AG10803 (cell line): ENCODE measurements at regions not wholly inside any gene's neighbourhood (a gene's known extent, or its start where the extent isn't known, plus 50 kb on each side); places are given as distances from the start of the nearest gene placed in this dataset.

Source experiments
- DNase-seq: peaks from one replicate; pipeline ENCODE4 v3.0.0; 2010; ENCODE audit warnings: low read depth
- H3K4me3 ChIP-seq: 2 replicates; pipeline ENCODE4 v1.5.1; 2011; ENCODE audit warnings: mild to moderate bottlenecking, low read length, control low read depth
- TF ChIP-seq, protein P1 (sequence below): conservative IDR thresholded peaks from 2 replicates; pipeline ENCODE4 v1.5.1; 2011; ENCODE audit warnings: mild to moderate bottlenecking, low read length, control low read depth, inconsistent platforms

DNA sequence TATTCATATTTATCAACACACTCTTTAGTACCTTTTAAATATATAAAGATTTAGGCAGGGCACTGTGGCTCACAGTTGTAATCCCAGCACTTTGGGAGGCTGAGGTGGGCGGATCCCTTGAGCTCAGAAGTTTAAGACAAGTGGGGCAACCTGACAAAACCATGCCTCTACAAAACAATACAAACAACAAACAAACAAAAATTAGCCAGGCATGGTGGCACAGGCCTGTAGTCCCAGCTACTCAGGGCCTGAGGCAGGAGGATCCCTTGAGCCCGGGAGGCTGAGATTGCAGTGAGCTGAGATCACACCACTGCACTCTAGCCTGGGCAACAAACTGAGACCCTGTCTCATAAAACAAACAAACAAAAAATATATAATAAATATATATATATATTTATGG, 1748.3 kb upstream of the PCDH20 start:
- TF ChIP-seq, protein P1, sequence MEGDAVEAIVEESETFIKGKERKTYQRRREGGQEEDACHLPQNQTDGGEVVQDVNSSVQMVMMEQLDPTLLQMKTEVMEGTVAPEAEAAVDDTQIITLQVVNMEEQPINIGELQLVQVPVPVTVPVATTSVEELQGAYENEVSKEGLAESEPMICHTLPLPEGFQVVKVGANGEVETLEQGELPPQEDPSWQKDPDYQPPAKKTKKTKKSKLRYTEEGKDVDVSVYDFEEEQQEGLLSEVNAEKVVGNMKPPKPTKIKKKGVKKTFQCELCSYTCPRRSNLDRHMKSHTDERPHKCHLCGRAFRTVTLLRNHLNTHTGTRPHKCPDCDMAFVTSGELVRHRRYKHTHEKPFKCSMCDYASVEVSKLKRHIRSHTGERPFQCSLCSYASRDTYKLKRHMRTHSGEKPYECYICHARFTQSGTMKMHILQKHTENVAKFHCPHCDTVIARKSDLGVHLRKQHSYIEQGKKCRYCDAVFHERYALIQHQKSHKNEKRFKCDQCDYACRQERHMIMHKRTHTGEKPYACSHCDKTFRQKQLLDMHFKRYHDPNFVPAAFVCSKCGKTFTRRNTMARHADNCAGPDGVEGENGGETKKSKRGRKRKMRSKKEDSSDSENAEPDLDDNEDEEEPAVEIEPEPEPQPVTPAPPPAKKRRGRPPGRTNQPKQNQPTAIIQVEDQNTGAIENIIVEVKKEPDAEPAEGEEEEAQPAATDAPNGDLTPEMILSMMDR = no peak
- no peak overlapping the region for H3K4me3 ChIP-seq
- DNase-seq = no peak

DNA sequence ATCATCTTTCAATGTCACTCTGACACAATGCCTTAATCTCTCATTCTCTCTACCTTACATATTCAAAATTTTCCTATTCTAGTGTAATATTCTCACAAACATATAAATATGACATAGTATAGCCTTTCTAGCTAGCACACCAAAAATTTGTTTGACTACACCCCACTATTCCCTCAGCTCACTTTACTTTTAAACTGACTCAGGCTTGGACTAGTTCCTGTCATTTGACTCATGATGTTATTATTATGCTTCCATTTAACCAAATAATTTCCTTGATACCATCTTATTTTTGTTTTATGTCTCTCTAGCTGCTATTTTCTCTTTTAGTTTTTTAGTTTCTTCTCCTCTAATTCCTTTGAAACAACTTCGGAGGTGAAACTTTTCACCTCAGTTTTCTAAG, 1745.6 kb upstream of the PCDH20 start:
- no peak for DNase-seq
- TF ChIP-seq, protein P1 = no peak
- no peak overlapping the region for H3K4me3 ChIP-seq

DNA sequence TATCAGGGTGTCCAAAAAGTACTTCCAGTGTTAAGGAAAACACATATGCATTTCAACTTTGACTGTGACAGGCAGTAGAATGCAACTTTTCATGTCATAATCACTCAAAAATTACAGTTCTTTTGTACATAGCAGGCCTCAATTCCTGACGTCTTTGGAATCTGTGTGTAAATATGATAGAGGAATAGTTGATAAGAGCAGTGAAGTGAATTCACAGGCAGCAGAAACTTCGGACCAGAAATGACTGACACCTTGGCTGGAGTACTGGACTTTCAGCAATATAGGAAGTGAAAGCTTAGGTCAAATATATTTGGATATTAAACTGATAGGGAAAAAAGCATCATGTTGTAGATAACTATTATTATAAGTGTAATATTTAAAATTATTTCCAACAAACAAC, 1741.2 kb upstream of the PCDH20 start:
- TF ChIP-seq, protein P1 = no peak
- H3K4me3 ChIP-seq = no peak overlapping the region
- DNase-seq = no peak

DNA sequence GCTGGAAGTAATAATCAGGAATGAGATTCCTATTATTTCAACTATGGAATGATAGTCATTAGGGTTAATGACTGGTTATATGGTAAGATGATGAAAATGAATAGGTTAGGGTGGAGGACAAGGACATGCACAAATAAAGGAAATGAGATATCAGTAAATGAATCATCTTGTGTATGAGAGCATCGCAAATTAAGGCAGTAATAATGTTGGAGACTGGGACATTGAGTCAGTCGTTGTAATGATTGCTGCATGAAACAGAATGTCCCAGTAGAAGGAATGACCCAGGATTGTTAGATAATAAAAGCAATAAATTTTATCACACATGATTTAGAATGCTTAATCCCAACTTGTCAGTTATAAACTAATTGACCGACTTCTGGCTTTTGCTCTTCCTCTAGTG, 1733.7 kb upstream of the PCDH20 start:
- TF ChIP-seq, protein P1 = no peak
- no peak overlapping the region for H3K4me3 ChIP-seq
- no peak for DNase-seq

DNA sequence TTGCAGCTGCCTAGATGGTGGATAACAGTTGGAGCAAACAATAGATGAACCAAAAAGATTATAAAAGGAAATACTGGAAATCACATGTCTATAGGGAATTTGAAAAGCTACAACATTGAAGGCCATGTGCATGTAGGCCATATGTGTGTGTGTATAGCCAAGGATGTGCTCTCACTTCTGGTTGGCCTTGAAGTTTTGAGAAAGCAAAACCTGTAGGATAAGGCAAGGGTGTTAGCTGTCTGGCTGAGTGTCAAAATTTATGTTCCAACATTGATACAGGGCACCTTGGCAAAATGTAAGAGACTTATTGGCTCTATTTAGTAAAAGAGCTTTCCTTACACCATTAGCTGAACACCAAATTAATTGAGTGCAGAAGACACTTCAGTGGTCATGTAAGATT, 1723.6 kb upstream of the PCDH20 start:
- no peak for DNase-seq
- TF ChIP-seq, protein P1 = no peak
- H3K4me3 ChIP-seq = no peak overlapping the region

DNA sequence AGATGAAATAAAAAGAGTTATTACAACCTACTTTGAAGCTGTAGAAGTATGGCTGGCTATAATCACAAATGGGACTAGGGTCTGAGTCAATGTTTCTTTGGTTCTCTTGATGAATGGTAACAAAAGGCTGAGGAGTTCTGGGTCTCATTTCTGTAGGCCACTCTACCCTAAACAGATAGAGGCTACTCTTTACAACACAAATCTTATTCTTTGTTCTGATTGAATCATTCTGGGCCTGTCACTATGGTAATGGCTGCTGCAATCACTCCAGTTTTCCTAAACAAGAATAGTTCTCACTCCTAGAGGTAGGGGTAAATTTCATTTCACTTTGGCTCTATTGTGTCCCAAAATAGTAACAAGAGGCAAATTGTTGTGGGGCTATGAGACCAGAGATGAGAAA, 1714.3 kb upstream of the PCDH20 start:
- H3K4me3 ChIP-seq = no peak overlapping the region
- TF ChIP-seq, protein P1 = no peak
- DNase-seq = no peak

DNA sequence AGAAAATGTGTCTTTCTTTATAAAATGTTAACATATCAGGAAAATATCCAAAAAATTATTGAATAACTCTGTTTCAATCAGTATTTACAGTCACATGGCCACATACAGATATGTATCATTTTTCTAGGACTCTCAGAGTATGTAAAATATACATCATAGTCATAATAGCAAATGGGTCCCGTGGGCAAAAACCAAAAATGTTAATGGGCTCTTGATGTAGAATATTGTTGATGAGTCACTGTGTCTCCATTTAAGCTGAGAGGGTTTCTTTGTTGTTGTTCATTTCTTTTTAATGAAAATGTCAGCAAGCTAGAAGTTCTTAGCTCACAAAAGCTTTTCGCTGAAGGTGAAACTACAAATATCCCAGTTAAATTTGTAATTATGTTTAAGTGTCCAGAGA, 1713.1 kb upstream of the PCDH20 start:
- TF ChIP-seq, protein P1 = no peak
- H3K4me3 ChIP-seq = no peak overlapping the region
- no peak for DNase-seq
